Uterus (tissue), 3 donors: ENCODE measurements at regions not wholly inside any gene's neighbourhood (a gene's known extent, or its start where the extent isn't known, plus 50 kb on each side); places are given as distances from the start of the nearest gene placed in this dataset.

Source experiments
- DNase-seq, 2 donors: peaks; one replicate each; pipeline ENCODE4 v3.0.0-alpha.2; 2019 to 2020
- H3K27ac ChIP-seq, 2 donors: fragments of 200-600 bp; sonication (generic); 1 replicate in 1 of 2; 2 replicates in 1 of 2; pipeline ENCODE4 v1.5.1; 2016 to 2018
- H3K27me3 ChIP-seq, 2 donors: fragments of 200-600 bp; sonication (generic); one replicate each; pipeline ENCODE4 v1.5.1; 2018 to 2019; ENCODE audit warnings: control low read depth in 1 of 2
- H3K36me3 ChIP-seq, 2 donors: fragments of 200-600 bp; sonication (generic); one replicate each; pipeline ENCODE4 v1.5.1; 2019; ENCODE audit warnings: control low read depth in 1 of 2
- H3K4me1 ChIP-seq, 2 donors: fragments of 200-600 bp; sonication (generic); one replicate each; pipeline ENCODE4 v1.5.1; 2018 to 2019; ENCODE audit warnings: control low read depth in 1 of 2
- H3K4me3 ChIP-seq, 2 donors: fragments of 200-600 bp; sonication (generic); 1 replicate in 1 of 2; 2 replicates in 1 of 2; pipeline ENCODE4 v1.5.1; 2018 to 2019; ENCODE audit warnings: mild to moderate bottlenecking in 1 of 2
- H3K9me3 ChIP-seq, 2 donors: fragments of 200-600 bp; sonication (generic); one replicate each; pipeline ENCODE4 v1.5.1; 2019; ENCODE audit warnings: control low read depth in 1 of 2
- POLR2A ChIP-seq, 2 donors: fragments of 450-650 bp; IDR thresholded peaks; one replicate each; pipeline ENCODE4 v1.6.1; 2016; ENCODE audit warnings: antibody characterized with exemption in 2 of 2, mild to moderate bottlenecking in 1 of 2, moderate library complexity in 1 of 2
- intact Hi-C: fragments of 100-400 bp; cut with DNase I; formaldehyde crosslinking; loops from one replicate; pipeline ENCODE4 v1.15.1; 2023; ENCODE audit warnings: low total_unique reads
- TF ChIP-seq, protein P1 (sequence below), 4 experiments: fragments of 200-600 bp in 2 of 4; fragments of 450-650 bp in 2 of 4; sonication (generic) in 2 of 4; IDR thresholded peaks; one replicate each; pipeline ENCODE4 v1.5.1; 2016 to 2019; ENCODE audit warnings: antibody characterized with exemption in 4 of 4, mild to moderate bottlenecking in 2 of 4, moderate library complexity in 1 of 4
- donor health status: DM: yes; HTN: yes; CAD: no.

DNA sequence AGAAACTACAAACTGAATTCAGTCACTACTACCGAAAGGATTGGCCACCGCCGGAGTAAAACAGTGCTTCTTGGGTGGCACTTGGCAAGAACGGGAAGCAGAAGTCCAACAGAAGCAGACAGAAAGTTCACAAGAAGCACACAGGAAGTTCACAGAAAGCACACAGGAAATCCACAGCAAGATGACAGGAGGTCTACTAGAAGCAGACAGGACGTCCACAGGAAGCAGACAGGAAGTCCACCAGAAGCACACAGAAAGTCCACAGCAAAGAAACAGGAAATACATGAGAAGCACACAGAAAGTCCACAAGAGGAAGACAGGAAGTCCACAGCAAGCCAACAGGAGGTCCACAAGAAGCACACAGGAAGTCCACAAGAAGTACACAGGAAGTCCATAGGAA, 399.2 kb upstream of the AUTS2 start:
- intact Hi-C loops: no loop called here

DNA sequence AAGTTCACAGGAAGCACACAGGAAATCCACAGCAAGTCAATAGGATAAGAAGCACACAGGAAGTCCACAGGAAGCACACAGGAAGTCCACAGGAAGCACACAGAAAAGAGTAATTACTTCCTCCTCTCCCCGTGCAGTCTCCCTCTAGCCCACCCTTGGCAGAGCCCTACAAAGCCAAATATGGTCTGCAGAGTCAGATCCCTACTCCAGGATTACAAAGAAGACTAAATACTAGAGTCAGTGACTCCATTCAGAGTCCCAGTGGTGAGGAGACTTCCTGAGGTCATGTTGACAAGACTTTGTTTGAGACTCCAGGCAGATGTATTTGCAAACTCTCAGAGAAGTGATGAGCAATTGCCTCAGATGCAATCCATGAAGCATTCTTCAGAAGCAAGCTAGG, 398.6 kb upstream of the AUTS2 start:
- no peak for TF ChIP-seq POLR2A (IDR thresholded peaks at IDR 0.05)
- TF ChIP-seq, protein P1, sequence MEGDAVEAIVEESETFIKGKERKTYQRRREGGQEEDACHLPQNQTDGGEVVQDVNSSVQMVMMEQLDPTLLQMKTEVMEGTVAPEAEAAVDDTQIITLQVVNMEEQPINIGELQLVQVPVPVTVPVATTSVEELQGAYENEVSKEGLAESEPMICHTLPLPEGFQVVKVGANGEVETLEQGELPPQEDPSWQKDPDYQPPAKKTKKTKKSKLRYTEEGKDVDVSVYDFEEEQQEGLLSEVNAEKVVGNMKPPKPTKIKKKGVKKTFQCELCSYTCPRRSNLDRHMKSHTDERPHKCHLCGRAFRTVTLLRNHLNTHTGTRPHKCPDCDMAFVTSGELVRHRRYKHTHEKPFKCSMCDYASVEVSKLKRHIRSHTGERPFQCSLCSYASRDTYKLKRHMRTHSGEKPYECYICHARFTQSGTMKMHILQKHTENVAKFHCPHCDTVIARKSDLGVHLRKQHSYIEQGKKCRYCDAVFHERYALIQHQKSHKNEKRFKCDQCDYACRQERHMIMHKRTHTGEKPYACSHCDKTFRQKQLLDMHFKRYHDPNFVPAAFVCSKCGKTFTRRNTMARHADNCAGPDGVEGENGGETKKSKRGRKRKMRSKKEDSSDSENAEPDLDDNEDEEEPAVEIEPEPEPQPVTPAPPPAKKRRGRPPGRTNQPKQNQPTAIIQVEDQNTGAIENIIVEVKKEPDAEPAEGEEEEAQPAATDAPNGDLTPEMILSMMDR (IDR thresholded peaks at IDR 0.05): no peak
- no peaks in the 10 kb centered on the region for H3K36me3 ChIP-seq
- H3K4me1 ChIP-seq: no peaks in the 10 kb centered on the region
- no peak overlapping the region for H3K4me3 ChIP-seq
- intact Hi-C loops: no loop called here
- H3K9me3 ChIP-seq: no peaks in the 10 kb centered on the region
- H3K27ac ChIP-seq: no peak overlapping the region
- DNase-seq: no peak
- H3K27me3 ChIP-seq: no peaks in the 10 kb centered on the region

More for the DNA sequence above, 399.2 kb upstream of the AUTS2 start:
- no peaks in the 10 kb centered on the region for H3K4me1 ChIP-seq
- H3K36me3 ChIP-seq: no peaks in the 10 kb centered on the region
- H3K27me3 ChIP-seq: no peaks in the 10 kb centered on the region
- no peak overlapping the region for H3K27ac ChIP-seq
- no peaks in the 10 kb centered on the region for H3K9me3 ChIP-seq
- TF ChIP-seq POLR2A (IDR thresholded peaks at IDR 0.05): no peak
- TF ChIP-seq, protein P1 (IDR thresholded peaks at IDR 0.05): no peak
- H3K4me3 ChIP-seq: no peak overlapping the region
- DNase-seq: no peak

DNA sequence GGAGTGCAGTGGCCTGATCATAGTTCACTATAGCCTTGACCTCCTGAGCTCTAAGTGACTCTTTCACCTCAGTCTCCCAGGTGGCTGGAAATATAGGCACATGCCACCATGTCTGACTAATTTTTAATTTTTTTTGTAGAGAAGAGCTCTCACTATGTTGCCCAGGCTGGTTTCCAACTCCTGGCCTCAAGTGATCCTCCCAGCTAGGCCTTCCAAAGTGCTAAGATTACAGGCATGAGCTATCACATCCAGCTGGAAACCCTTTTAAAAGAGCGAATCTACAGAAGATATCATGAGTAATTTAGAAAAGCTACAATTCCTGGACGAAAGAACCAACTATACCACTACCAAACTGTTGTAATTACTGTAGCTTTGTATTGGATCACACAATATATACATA, 394.4 kb upstream of the AUTS2 start:
- intact Hi-C loops: no loop called here
- no peaks in the 10 kb centered on the region for H3K27me3 ChIP-seq
- H3K4me1 ChIP-seq: no peaks in the 10 kb centered on the region
- no peaks in the 10 kb centered on the region for H3K9me3 ChIP-seq
- H3K4me3 ChIP-seq: no peak overlapping the region
- no peak for DNase-seq
- H3K36me3 ChIP-seq: no peaks in the 10 kb centered on the region
- H3K27ac ChIP-seq: no peak overlapping the region
- TF ChIP-seq POLR2A (IDR thresholded peaks at IDR 0.05): no peak
- TF ChIP-seq, protein P1 (IDR thresholded peaks at IDR 0.05): no peak

DNA sequence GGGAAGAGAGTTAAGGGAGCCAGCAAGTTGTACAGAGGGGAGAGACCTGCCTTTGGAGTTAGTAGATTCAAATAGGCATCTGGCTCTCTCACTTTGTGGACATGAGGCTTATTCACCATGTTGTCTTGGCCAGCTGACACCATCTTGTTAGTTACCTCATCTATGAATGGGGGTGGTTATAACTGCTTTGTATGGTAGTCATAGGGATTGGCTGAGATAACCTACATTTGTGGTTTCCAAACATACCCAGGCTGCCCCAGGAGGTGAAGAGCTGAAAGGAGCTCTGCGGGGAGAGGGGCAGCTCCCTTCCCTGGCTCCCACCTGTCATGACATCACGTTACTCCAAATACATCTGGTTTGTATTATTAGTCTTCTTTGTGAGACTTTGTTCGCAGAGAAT, 393.3 kb upstream of the AUTS2 start:
- TF ChIP-seq, protein P1 (IDR thresholded peaks at IDR 0.05): no peak
- no peak for TF ChIP-seq POLR2A (IDR thresholded peaks at IDR 0.05)
- intact Hi-C loops: no loop called here

DNA sequence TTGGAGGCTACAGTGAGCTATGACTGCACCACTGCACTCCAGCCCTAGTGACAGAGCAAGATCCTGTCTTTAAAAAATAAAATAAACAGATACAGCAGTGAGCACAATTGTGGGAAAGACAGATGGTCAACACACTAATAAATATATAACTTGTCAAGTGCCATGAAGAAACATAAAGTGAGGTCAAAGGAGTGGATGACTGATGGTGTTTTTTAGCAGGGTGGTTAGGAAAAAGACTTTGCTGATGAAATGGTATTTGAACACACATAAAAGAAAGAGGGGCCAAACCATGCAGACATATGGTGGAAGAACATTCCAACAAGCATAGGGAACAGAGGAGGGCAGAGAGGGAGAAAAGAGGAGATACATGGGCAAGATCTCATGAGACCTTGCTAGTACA, 392.7 kb upstream of the AUTS2 start:
- Histone ChIP-seq H3K27ac (no peak overlapping the region), H3K4me1 (no peaks in the 10 kb centered on the region), H3K4me3 (no peak overlapping the region), H3K27me3 (no peaks in the 10 kb centered on the region), H3K36me3 (no peaks in the 10 kb centered on the region), H3K9me3 (no peaks in the 10 kb centered on the region)
- intact Hi-C loops: no loop called here
- no peak for DNase-seq
- no peak for TF ChIP-seq POLR2A (IDR thresholded peaks at IDR 0.05)
- TF ChIP-seq, protein P1 (IDR thresholded peaks at IDR 0.05): no peak

More for the DNA sequence above, 393.3 kb upstream of the AUTS2 start:
- Histone ChIP-seq H3K27ac (no peak overlapping the region), H3K27me3 (no peaks in the 10 kb centered on the region), H3K9me3 (no peaks in the 10 kb centered on the region), H3K4me3 (no peak overlapping the region), H3K36me3 (no peaks in the 10 kb centered on the region), H3K4me1 (no peaks in the 10 kb centered on the region)
- no peak for DNase-seq
